ENCODE measurements at regions not wholly inside any gene's neighbourhood (a gene's known extent, or its start where the extent isn't known, plus 50 kb on each side); places are given as distances from the start of the nearest gene placed in this dataset.

DNA sequence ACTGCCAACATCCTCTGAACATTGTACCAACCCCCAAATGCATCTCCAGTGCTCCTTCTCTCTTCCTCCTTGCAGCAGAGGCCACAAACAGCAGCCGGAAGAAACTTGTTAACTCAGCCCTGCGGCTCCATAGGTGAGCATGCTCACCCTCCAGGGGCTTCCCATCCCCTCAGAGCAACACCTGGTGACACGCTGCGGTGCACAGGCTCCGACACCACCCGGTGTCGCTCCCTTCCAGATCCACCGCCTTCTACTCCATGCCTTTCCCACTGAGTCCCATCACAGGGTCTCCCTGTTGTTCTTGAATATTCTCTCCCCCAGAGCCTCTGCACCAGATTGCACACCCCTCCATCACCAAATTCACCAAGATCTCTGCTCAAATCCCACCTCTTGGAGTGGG lies 171.5 kb upstream of the FHL2 start:
- WGBS, 2 donors (ENCODE audit: low coverage in 1 of 2): 96% methylated on average over 6 to 7 of the region's 8 CpGs
- TF ChIP-seq EP300 (IDR thresholded peaks at IDR 0.05): no peak
- TF ChIP-seq POLR2A (IDR thresholded peaks at IDR 0.05): no peak
- TF ChIP-seq, protein P1, sequence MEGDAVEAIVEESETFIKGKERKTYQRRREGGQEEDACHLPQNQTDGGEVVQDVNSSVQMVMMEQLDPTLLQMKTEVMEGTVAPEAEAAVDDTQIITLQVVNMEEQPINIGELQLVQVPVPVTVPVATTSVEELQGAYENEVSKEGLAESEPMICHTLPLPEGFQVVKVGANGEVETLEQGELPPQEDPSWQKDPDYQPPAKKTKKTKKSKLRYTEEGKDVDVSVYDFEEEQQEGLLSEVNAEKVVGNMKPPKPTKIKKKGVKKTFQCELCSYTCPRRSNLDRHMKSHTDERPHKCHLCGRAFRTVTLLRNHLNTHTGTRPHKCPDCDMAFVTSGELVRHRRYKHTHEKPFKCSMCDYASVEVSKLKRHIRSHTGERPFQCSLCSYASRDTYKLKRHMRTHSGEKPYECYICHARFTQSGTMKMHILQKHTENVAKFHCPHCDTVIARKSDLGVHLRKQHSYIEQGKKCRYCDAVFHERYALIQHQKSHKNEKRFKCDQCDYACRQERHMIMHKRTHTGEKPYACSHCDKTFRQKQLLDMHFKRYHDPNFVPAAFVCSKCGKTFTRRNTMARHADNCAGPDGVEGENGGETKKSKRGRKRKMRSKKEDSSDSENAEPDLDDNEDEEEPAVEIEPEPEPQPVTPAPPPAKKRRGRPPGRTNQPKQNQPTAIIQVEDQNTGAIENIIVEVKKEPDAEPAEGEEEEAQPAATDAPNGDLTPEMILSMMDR (IDR thresholded peaks at IDR 0.05): no peak
- no peak for TF ChIP-seq POLR2AphosphoS5 (IDR thresholded peaks at IDR 0.05)

DNA sequence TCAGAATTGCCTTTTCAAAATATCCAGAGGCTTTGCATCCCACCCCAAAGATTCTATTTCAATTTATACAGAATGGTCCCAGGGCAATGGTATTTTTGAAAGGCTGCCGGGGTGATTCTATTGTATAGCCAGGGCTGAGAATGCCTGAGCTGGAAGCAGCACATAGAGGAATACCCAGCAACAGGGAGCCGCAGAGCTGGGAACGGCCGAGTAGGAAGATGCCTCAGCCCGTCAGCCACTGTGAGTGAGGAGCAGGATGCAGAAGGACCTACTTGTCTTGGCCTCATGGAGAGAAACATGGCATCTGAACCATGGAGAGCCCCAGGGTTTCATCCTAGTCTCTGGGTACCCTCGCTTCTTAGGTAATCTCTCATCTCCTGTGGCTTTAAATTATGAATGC lies 170.8 kb upstream of the FHL2 start:
- TF ChIP-seq POLR2AphosphoS5 (IDR thresholded peaks at IDR 0.05) (no peak), EP300 (IDR thresholded peaks at IDR 0.05) (no peak), POLR2A (IDR thresholded peaks at IDR 0.05) (no peak)
- TF ChIP-seq, protein P1 (IDR thresholded peaks at IDR 0.05): no peak
- Histone ChIP-seq H3K36me3 (no peaks in the 10 kb centered on the region), H3K27me3 (no peaks in the 10 kb centered on the region), H3K4me3 (no peak overlapping the region), H3K9me3 (no peaks in the 10 kb centered on the region), H3K27ac (no peak overlapping the region), H3K4me1 (peaks cover 0 to 24% (median 4%) of the 10 kb centered on the region in 3 donors)
- WGBS, 2 donors (ENCODE audit: low coverage in 1 of 2): 67 to 86% methylated on average over 1 to 5 of the region's 6 CpGs
- no peak for ATAC-seq

More for the DNA sequence above, 171.5 kb upstream of the FHL2 start:
- H3K4me3 ChIP-seq: no peak overlapping the region
- H3K36me3 ChIP-seq: no peaks in the 10 kb centered on the region
- H3K27ac ChIP-seq: no peak overlapping the region
- H3K4me1 ChIP-seq: peaks cover 0 to 31% (median 4%) of the 10 kb centered on the region in 3 donors
- H3K27me3 ChIP-seq: no peaks in the 10 kb centered on the region
- ATAC-seq: no peak
- H3K9me3 ChIP-seq: no peaks in the 10 kb centered on the region

DNA sequence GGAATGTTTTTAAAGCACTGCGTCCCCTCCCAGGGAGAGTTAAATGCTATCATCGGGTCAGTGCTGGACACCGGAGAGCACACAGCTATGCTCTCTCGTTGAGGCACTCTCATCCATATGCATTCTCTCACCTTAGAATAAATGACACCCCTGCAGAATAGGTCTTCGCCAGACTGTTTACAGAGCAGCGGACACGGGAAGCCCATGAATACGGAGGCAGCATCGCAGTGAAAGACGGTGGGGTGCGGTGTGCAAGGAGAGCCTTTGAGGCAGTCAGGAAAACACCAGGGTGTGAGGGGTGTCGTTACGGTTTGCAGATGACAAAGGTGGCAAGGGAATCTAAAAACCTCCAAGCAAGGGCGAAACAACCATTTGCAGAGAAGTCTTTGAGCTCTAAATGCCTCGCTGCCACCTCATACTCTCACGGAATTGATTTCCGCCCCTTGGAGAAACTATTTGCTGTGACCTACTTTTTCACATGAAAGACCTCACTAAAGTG lies 169.2 kb upstream of the FHL2 start:
- no peaks in the 10 kb centered on the region for H3K9me3 ChIP-seq
- peak overlapping the region in 1 of 2 donors; percentile 9 for H3K4me3 ChIP-seq
- no peak overlapping the region for H3K27ac ChIP-seq
- no peaks in the 10 kb centered on the region for H3K36me3 ChIP-seq
- H3K27me3 ChIP-seq: no peaks in the 10 kb centered on the region
- no peak for ATAC-seq
- 30 to 33% methylated on average over 11 to 13 of the region's 17 CpGs for WGBS, 2 donors (ENCODE audit: low coverage in 1 of 2)
- peaks cover 0 to 15% (median 4%) of the 10 kb centered on the region in 3 donors for H3K4me1 ChIP-seq
- TF ChIP-seq POLR2AphosphoS5 (IDR thresholded peaks at IDR 0.05) (no peak), EP300 (IDR thresholded peaks at IDR 0.05) (no peak), POLR2A (IDR thresholded peaks at IDR 0.05) (no peak)
- TF ChIP-seq, protein P1 (IDR thresholded peaks at IDR 0.05): no peak

DNA sequence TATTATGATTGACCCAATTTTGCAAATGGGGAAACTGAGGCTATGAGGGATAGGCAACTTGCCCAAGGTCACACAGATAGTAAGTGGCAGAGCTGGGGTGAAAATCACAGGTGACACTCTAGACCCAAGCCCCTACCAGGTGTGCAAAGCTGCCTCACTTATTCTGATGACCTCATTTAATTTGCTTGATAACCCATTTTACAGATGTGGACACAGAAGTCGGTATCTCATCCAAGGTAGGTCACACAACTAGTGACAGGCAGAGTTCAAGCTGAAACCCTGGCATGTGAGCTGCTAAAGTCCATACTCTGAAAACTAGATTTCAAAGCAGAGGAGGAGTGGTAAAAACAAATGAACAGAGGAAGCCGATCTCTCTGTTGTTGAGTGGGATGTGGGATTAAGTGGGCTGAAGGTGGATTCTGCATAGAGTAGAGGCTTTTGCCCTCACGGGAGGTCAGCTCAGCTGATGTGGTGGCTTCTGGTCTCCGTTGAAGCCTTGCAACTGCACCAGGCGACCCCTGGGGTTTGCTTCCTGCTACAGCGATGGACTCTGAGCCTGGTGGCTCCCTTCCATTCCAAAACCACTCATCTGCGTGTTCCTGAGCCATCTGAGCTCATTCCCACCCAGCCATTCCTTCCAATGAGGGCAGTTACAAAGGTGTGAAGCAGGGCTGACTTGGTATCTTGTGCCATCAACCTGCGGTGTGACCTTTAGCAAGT lies 164.3 kb upstream of the FHL2 start:
- Histone ChIP-seq H3K36me3 (no peaks in the 10 kb centered on the region), H3K27ac (no peak overlapping the region), H3K9me3 (no peaks in the 10 kb centered on the region), H3K4me1 (peaks cover 0 to 12% (median 4%) of the 10 kb centered on the region in 3 donors), H3K4me3 (no peak overlapping the region), H3K27me3 (no peaks in the 10 kb centered on the region)
- WGBS, 2 donors (ENCODE audit: low coverage in 1 of 2): 94 to 100% methylated on average over 2 to 7 of the region's 8 CpGs
- TF ChIP-seq, protein P1 (IDR thresholded peaks at IDR 0.05): no peak
- TF ChIP-seq POLR2A (IDR thresholded peaks at IDR 0.05) (no peak), POLR2AphosphoS5 (IDR thresholded peaks at IDR 0.05) (no peak), EP300 (IDR thresholded peaks at IDR 0.05) (no peak)
- no peak for ATAC-seq

DNA sequence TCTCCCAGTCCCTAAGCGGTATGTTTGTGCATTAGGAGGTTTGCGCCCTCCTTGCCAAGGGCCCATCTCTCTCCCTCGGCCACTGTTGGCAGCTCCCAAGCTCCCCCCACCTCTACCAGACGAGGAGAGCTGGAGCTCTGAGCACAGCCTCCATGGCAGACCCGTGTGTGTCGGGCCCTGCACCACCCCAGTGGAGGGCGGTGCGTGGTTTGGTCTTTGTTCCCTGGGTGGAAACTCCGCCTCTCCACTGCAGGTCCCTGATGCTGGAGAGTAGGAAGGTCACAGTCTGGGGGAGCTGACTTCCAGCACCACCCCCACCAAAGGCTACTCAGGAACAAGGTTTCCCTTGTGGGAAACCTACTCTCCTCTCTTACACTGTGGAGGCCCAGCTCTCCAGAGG lies 162.6 kb upstream of the FHL2 start:
- no peak for TF ChIP-seq POLR2AphosphoS5 (IDR thresholded peaks at IDR 0.05)
- no peak for TF ChIP-seq POLR2A (IDR thresholded peaks at IDR 0.05)
- TF ChIP-seq EP300 (IDR thresholded peaks at IDR 0.05): no peak
- TF ChIP-seq, protein P1 (IDR thresholded peaks at IDR 0.05): no peak
- no peaks in the 10 kb centered on the region for H3K9me3 ChIP-seq
- no peak overlapping the region for H3K27ac ChIP-seq
- H3K4me3 ChIP-seq: no peak overlapping the region
- 100% methylated on average over 2 of the region's 9 CpGs; no CpG with 5 or more reads in 1 of the 2 donors for WGBS, 2 donors (ENCODE audit: low coverage in 1 of 2)
- no peaks in the 10 kb centered on the region for H3K27me3 ChIP-seq
- peaks cover 0 to 15% (median 0%) of the 10 kb centered on the region in 3 donors for H3K4me1 ChIP-seq
- no peaks in the 10 kb centered on the region for H3K36me3 ChIP-seq
- ATAC-seq: no peak

Data from gastroesophageal sphincter (tissue), 4 donors.